ENCODE measurements at regions not wholly inside any gene's neighbourhood (a gene's known extent, or its start where the extent isn't known, plus 50 kb on each side); places are given as distances from the start of the nearest gene placed in this dataset.

DNA sequence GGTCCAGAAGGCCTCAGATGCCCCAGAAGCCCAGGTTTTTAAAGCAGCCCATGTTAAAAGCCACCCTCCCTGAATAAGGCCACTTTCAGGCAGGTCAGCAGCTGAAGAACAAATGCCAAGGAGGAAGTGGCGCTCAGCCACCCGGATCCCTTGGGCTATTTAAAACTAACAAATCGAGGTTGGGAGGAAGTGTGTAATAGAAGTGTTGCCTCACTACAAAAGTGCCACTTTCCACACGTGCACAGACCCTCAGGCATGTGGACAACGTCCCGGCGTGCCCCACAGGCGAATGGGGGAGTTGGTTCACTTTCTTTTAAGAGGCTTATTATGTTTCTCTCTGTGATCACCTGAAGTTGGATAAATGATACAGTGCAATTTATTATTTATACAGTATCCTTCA lies 173.8 kb upstream of the SALL3 start:
- TF ChIP-seq, protein P1, sequence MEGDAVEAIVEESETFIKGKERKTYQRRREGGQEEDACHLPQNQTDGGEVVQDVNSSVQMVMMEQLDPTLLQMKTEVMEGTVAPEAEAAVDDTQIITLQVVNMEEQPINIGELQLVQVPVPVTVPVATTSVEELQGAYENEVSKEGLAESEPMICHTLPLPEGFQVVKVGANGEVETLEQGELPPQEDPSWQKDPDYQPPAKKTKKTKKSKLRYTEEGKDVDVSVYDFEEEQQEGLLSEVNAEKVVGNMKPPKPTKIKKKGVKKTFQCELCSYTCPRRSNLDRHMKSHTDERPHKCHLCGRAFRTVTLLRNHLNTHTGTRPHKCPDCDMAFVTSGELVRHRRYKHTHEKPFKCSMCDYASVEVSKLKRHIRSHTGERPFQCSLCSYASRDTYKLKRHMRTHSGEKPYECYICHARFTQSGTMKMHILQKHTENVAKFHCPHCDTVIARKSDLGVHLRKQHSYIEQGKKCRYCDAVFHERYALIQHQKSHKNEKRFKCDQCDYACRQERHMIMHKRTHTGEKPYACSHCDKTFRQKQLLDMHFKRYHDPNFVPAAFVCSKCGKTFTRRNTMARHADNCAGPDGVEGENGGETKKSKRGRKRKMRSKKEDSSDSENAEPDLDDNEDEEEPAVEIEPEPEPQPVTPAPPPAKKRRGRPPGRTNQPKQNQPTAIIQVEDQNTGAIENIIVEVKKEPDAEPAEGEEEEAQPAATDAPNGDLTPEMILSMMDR (IDR thresholded peaks at IDR 0.05; ENCODE audit: low read depth, low read length, poor library complexity, severe bottlenecking), result no peak
- no peak for TF ChIP-seq EZH2phosphoT487 (IDR thresholded peaks at IDR 0.05; ENCODE audit: borderline replicate concordance, low read length)
